Muscle of leg (tissue), 3 donors: ENCODE measurements at regions not wholly inside any gene's neighbourhood (a gene's known extent, or its start where the extent isn't known, plus 50 kb on each side); places are given as distances from the start of the nearest gene placed in this dataset.
A peak's percentile ranks its signal among the peaks of the same experiment; 100 is the strongest.

Source experiments
- DNase-seq: peaks from one replicate; pipeline ENCODE4 v3.0.0; 2013
- H3K27ac ChIP-seq: one replicate; pipeline ENCODE4 v1.5.1; 2013; ENCODE audit warnings: mild to moderate bottlenecking, low read length, control low read depth
- H3K27me3 ChIP-seq: one replicate; pipeline ENCODE4 v1.6.1; 2013; ENCODE audit warnings: low read length; ENCODE audit not compliant: control insufficient read depth, insufficient read depth
- H3K36me3 ChIP-seq: one replicate; pipeline ENCODE4 v1.6.1; 2013; ENCODE audit warnings: low read length; ENCODE audit not compliant: control insufficient read depth, insufficient read depth
- H3K4me1 ChIP-seq: one replicate; pipeline ENCODE4 v1.6.1; 2013; ENCODE audit warnings: low read length; ENCODE audit not compliant: control insufficient read depth, insufficient read depth
- H3K4me3 ChIP-seq: one replicate; pipeline ENCODE4 v1.5.1; 2013; ENCODE audit warnings: low read length, control low read depth
- H3K9me3 ChIP-seq: replicated peaks from 2 replicates; pipeline ENCODE4 v1.6.1; 2013; ENCODE audit warnings: low read depth, low read length; ENCODE audit not compliant: control insufficient read depth
- WGBS: methylation state at CpG from one replicate; pipeline ENCODE4 v1.1.5; 2013; ENCODE audit warnings: missing lambda C conversion rate; ENCODE audit not compliant: insufficient coverage; 5-methylcytosine and 5-hydroxymethylcytosine counted together

DNA sequence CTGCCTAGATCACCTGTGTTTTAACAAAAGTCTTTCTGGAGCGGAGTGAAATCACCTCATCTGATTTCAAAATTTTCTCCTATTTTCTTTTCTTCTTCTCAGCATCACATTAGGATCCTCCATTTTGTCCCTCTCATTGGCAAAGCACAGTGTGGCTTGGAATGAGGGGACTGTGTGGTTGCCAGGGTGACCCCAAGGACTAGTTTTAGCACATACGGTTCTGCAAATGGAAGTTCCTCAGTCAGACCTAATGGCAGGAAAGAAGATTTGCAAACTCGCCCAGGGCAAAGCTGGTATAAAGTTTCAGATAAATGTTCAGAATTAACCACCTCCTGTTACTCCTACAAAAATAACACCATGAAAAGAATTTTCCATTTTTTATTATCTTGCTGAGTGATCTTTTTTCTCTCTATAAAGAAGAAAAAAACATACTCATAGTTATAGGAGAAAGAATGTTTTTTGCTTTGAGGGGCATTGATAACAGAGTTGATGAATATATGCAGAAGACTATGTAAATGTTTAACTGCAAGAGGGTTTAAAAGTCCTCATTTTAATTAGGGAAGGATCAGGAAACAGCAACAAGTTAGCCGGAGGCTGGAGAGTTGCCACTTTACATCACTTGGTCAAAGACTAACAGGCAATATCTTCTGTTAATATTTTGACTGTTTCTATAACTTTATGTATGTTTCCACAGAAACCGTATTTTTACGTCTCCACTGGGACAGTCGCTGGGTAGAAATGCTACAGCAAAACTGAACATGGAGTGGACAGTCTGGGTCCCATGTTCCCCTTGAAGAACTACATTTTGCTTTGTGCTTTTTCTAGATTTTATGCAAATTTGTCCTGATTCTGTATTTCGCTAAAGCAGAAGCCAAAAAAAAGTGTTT lies 257.8 kb downstream of the NR2F1-AS1 start:
- no peaks in the 10 kb centered on the region for H3K36me3 ChIP-seq
- H3K4me1 ChIP-seq, result peaks cover 2% of the 10 kb centered on the region
- H3K9me3 ChIP-seq, result no peaks in the 10 kb centered on the region
- H3K27ac ChIP-seq, result no peak overlapping the region
- 61% methylated on average over 3 of the region's 8 CpGs for WGBS
- no peaks in the 10 kb centered on the region for H3K27me3 ChIP-seq
- DNase-seq, result peak; percentile 87
- H3K4me3 ChIP-seq, result no peak overlapping the region

DNA sequence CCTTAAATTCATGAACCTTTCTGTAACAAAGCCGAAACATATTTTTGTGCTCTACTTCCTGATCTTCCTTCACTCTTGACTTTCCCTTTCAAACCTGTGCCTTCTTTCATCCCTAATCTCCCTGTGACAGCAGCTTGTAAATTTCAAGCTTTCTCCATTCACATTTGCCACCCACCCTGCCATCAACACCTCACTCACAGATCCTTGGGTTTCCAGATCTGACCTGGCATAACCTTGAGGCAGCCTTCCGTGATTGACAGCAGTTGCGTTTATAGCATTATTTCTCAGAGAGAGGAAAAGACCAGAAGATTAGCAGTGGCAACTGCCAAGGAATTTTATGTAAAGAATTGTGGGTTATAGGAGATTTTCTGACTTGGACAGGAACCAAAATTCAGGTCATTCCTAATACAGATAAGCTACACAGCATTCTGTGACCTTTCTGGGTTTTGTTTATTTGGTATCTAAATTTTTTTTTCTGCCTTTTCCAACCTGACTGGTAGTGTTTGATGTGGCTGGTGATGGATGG lies 260.0 kb downstream of the NR2F1-AS1 start:
- no peak overlapping the region for H3K4me3 ChIP-seq
- no peak overlapping the region for H3K27ac ChIP-seq
- WGBS, result no CpG with 5 or more reads among the region's 3 CpGs

DNA sequence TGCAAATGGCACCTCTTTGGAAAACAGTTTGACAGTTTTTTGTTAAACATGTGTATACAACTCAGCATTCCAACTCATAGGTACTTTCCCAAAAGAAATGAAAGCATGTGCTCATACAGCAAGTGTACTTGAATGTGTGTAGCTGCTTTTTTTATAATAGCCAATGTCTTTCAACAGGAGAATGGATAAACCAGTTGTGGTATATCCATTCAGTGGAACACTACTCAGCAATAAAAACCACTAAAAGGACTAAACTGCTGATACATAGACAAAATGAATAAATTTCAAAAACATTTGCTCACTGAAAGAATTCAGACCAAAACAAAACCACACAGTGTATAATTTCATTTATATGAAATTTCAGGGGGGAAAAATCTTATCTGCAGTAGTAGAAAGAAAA lies 267.3 kb downstream of the NR2F1-AS1 start:
- no peak overlapping the region for H3K27ac ChIP-seq
- no peaks in the 10 kb centered on the region for H3K9me3 ChIP-seq
- no peak for DNase-seq
- no peaks in the 10 kb centered on the region for H3K36me3 ChIP-seq
- no peaks in the 10 kb centered on the region for H3K4me1 ChIP-seq
- H3K4me3 ChIP-seq, result no peak overlapping the region
- no peaks in the 10 kb centered on the region for H3K27me3 ChIP-seq

More for the DNA sequence above, 260.0 kb downstream of the NR2F1-AS1 start:
- Histone ChIP-seq H3K36me3 (no peaks in the 10 kb centered on the region), H3K9me3 (no peaks in the 10 kb centered on the region), H3K27me3 (no peaks in the 10 kb centered on the region), H3K4me1 (peaks cover 2% of the 10 kb centered on the region)
- DNase-seq, result no peak

DNA sequence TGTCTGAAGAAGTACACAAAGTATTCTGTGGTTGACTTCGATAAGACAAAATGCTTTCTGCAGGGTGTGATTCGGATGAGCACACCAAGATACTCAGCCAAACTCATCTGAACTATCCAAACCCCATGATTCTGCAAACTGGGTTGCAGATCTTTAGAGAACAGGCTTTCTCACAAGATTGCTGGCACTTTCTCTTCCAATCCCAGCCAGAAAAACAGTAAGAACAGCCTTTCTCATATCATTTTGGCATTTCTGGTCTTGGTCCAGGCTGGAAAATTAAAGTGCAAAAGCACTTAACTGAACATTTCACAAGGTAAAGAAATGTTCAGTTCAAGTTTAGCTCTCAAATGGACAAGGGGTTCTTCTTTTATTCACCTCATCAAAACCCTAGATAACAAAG lies 269.1 kb downstream of the NR2F1-AS1 start:
- H3K27ac ChIP-seq, result no peak overlapping the region
- WGBS, result 86% methylated on average over 1 of the region's 2 CpGs

DNA sequence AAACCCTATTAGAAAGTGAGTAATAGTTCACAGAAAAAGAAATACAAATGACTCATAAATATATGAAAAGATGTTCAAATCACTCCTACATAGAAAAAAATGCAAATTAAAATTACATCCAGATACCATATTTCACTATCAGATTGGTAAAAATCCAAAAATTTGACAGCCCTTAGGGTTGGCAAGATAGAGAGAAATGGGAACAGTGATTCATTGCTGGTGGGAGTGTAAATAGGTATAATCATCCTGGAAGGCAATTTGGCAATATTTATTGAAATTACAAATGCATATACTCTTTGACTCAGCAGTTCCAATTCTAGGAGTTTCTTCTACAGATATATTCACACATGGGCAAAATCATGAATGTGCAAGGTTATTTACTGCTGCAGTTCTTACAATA lies 273.5 kb downstream of the NR2F1-AS1 start:
- Histone ChIP-seq H3K36me3 (no peaks in the 10 kb centered on the region), H3K9me3 (no peaks in the 10 kb centered on the region), H3K4me1 (no peaks in the 10 kb centered on the region), H3K27me3 (no peaks in the 10 kb centered on the region), H3K27ac (no peak overlapping the region), H3K4me3 (no peak overlapping the region)
- DNase-seq, result no peak

More for the DNA sequence above, 269.1 kb downstream of the NR2F1-AS1 start:
- H3K36me3 ChIP-seq, result no peaks in the 10 kb centered on the region
- H3K4me3 ChIP-seq, result no peak overlapping the region
- no peaks in the 10 kb centered on the region for H3K27me3 ChIP-seq
- DNase-seq, result no peak
- H3K4me1 ChIP-seq, result no peaks in the 10 kb centered on the region
- no peaks in the 10 kb centered on the region for H3K9me3 ChIP-seq

DNA sequence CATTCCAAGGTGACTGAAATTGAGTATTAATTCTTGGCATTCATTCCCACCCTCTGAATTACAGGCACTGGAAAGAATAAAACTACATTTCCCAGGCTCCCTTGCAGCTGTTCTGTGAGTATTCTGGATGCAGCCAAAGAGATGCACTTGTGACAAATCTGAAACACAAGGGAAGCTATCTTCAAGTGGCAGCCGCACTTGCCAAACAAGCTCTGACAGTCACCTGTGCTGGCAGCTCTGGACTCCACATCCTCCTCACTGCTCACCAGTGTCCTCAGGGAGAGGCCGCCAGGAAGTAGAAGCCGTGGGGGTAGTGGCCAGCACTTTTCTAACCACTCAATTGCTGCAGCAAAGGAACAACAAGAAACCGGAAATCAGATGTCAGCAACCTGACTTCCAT lies 275.0 kb downstream of the NR2F1-AS1 start:
- no CpG with 5 or more reads among the region's 4 CpGs for WGBS
- peak; percentile 37 for DNase-seq
- H3K4me1 ChIP-seq, result no peaks in the 10 kb centered on the region
- no peaks in the 10 kb centered on the region for H3K27me3 ChIP-seq
- H3K27ac ChIP-seq, result no peak overlapping the region
- H3K36me3 ChIP-seq, result no peaks in the 10 kb centered on the region
- H3K4me3 ChIP-seq, result peak overlapping the region; percentile 3
- H3K9me3 ChIP-seq, result no peaks in the 10 kb centered on the region

DNA sequence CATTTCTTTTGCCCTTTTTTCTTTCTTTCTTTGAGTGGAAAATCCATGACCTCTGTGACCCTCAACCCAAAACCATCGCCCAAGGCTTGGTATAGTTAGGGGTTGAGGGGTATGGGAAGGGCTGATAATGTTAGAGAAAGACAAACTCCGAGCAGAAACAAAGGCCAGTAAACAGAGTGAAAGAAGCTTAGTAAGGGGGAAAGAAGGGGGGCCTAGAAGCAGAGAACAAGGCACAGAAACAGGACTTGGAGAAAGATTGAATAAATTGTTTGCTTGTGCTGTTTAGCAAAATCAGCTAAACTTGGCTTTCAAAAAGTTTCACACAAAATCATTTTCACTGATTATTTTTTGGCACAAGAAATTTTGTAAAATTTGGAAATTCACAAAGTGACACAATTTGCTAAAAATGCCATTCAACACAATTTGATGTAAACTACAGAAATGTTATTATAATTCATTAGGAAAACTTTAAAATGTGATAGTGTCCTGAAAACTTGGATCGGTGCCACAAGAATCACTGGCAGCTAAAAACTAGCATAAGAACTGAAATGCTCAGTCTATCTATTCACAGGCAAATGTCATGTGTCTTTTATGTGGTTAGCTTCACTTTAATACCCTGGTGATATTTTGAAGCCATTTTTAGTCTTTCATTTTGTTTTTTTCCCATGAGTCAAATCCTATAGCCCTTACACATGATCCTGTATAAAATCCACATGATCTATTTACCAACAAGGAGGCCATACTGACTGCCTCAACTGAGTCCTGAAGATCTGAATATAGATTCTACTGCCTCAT lies 276.4 kb downstream of the NR2F1-AS1 start:
- no peaks in the 10 kb centered on the region for H3K27me3 ChIP-seq
- no peaks in the 10 kb centered on the region for H3K9me3 ChIP-seq
- H3K4me1 ChIP-seq, result no peaks in the 10 kb centered on the region
- H3K36me3 ChIP-seq, result no peaks in the 10 kb centered on the region
- no peak overlapping the region for H3K27ac ChIP-seq
- DNase-seq, result peak; percentile 50
- no peak overlapping the region for H3K4me3 ChIP-seq
- WGBS, result 71% methylated on average over 1 of the region's 3 CpGs

DNA sequence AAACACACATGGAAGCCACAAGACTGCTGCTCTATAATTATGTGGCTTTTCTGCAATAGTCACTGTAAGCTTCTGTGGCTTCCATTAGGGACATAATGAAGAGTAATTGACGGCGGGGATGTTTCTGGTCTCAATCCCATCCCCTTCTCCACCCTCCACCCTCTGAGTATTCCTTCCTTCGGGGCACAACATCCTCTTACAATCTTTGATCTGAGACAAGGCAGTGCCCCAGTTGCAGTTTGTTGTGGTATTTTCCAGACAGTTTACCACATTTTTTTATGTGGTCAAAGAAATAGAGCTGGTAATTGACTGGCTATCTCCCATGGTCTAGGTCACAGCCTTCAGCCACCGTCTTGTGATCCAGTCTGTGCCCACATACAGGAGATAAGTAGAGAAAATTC lies 277.7 kb downstream of the NR2F1-AS1 start:
- DNase-seq, result no peak
- 100% methylated on average over 1 of the region's 4 CpGs for WGBS
- Histone ChIP-seq H3K36me3 (no peaks in the 10 kb centered on the region), H3K4me1 (no peaks in the 10 kb centered on the region), H3K4me3 (no peak overlapping the region), H3K9me3 (no peaks in the 10 kb centered on the region), H3K27ac (no peak overlapping the region), H3K27me3 (no peaks in the 10 kb centered on the region)

DNA sequence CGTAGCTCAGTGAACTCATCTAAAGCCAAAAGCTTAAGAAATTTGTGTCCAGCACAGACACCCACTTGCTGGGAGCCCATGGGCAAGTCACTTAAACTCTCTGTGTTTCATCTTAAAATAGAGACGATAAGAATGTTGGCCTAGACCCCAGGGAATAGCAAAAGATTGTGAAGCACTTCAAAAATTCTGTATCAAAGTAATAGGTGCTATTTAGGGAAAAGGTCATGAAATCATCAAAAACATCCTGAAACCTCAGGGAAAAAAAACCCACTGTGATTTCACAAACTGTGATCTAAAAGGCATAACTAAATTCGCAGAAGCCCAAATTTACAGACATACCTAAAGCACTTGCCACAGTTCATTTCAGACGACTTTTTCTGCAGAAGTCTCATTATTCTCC lies 278.3 kb downstream of the NR2F1-AS1 start:
- no peaks in the 10 kb centered on the region for H3K9me3 ChIP-seq
- DNase-seq, result no peak
- H3K27ac ChIP-seq, result no peak overlapping the region
- no peak overlapping the region for H3K4me3 ChIP-seq
- WGBS, result 67% methylated on average over 1 of the region's 4 CpGs
- H3K27me3 ChIP-seq, result no peaks in the 10 kb centered on the region
- no peaks in the 10 kb centered on the region for H3K4me1 ChIP-seq
- no peaks in the 10 kb centered on the region for H3K36me3 ChIP-seq

DNA sequence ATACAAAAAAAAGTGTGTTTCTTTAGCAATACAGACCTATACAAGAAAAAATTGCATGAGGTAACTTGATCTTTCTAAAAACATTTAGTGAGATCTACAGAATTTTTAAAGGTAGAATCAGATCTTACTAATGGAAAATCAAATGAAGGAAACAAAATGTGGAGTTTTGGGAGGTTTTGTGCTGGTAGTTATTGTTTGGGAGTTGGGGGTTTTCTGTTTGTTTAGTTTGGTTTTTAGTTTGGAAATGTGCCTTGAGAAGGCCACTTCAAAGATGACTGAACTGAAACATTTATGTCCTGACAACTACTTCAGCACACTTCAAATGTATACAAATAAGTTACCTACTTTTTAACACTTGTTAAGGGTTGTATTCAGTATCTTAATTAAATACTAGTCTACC lies 280.1 kb downstream of the NR2F1-AS1 start:
- no peaks in the 10 kb centered on the region for H3K9me3 ChIP-seq
- H3K27ac ChIP-seq, result no peak overlapping the region
- H3K36me3 ChIP-seq, result no peaks in the 10 kb centered on the region
- no peaks in the 10 kb centered on the region for H3K4me1 ChIP-seq
- no peaks in the 10 kb centered on the region for H3K27me3 ChIP-seq
- no peak overlapping the region for H3K4me3 ChIP-seq
- DNase-seq, result no peak
